ENCODE measurements at regions not wholly inside any gene's neighbourhood (a gene's known extent, or its start where the extent isn't known, plus 50 kb on each side); places are given as distances from the start of the nearest gene placed in this dataset.
A peak's percentile ranks its signal among the peaks of the same experiment; 100 is the strongest.

GRCh38 chr6:4612636-4613171, 163.5 kb upstream of the CDYL start:
- TF ChIP-seq CTCF (conservative IDR thresholded peaks at IDR 0.05) (no peak), ZFX (IDR thresholded peaks at IDR 0.05) (no peak)
- no peak overlapping the region for H3K27ac ChIP-seq

GRCh38 chr6:4611429-4612129, 164.6 kb upstream of the CDYL start:
- no peak for TF ChIP-seq ZFX (IDR thresholded peaks at IDR 0.05)
- TF ChIP-seq CTCF (conservative IDR thresholded peaks at IDR 0.05), result no peak
- no peak overlapping the region for H3K27ac ChIP-seq

GRCh38 chr6:4610256-4610655, 165.9 kb upstream of the CDYL start:
- H3K27ac ChIP-seq, result no peak overlapping the region
- TF ChIP-seq ZFX (IDR thresholded peaks at IDR 0.05) (no peak), CTCF (conservative IDR thresholded peaks at IDR 0.05) (no peak)

GRCh38 chr6:4608361-4609115, 167.7 kb upstream of the CDYL start:
- no peak overlapping the region for H3K27ac ChIP-seq
- TF ChIP-seq CTCF (conservative IDR thresholded peaks at IDR 0.05) (no peak), ZFX (IDR thresholded peaks at IDR 0.05) (no peak)

- TF ChIP-seq ZFX (IDR thresholded peaks at IDR 0.05) (no peak), CTCF (conservative IDR thresholded peaks at IDR 0.05) (no peak)
Measured at GRCh38 chr6:4607793-4608192, 168.4 kb upstream of the CDYL start.

GRCh38 chr6:4606821-4607704, 169.1 kb upstream of the CDYL start:
- H3K27ac ChIP-seq, result peak overlapping the region; percentile 2; the same call in 1 of the 2 replicates
- TF ChIP-seq ZFX (IDR thresholded peaks at IDR 0.05), result no peak
- TF ChIP-seq CTCF (conservative IDR thresholded peaks at IDR 0.05), result no peak

More at GRCh38 chr6:4607793-4608192, 168.4 kb upstream of the CDYL start:
- H3K27ac ChIP-seq, result no peak overlapping the region
